ENCODE measurements at regions not wholly inside any gene's neighbourhood (a gene's known extent, or its start where the extent isn't known, plus 50 kb on each side); places are given as distances from the start of the nearest gene placed in this dataset.

GRCh38 chr2:139495851-139496250 lies 715.7 kb upstream of the NXPH2 start:
- no peak overlapping the region for H3K27ac ChIP-seq
- TF ChIP-seq CTCF (conservative IDR thresholded peaks at IDR 0.05) (no peak), ZFX (IDR thresholded peaks at IDR 0.05) (no peak)

GRCh38 chr2:139492131-139492680 lies 712.0 kb upstream of the NXPH2 start:
- TF ChIP-seq CTCF (conservative IDR thresholded peaks at IDR 0.05), result no peak
- no peak for TF ChIP-seq ZFX (IDR thresholded peaks at IDR 0.05)
- H3K27ac ChIP-seq, result no peak overlapping the region

GRCh38 chr2:139480161-139480650 lies 700.0 kb upstream of the NXPH2 start:
- no peak overlapping the region for H3K27ac ChIP-seq
- TF ChIP-seq CTCF (conservative IDR thresholded peaks at IDR 0.05) (no peak), ZFX (IDR thresholded peaks at IDR 0.05) (no peak)

- TF ChIP-seq ZFX (IDR thresholded peaks at IDR 0.05) (no peak), CTCF (conservative IDR thresholded peaks at IDR 0.05) (peak; percentile 50)
- no peak overlapping the region for H3K27ac ChIP-seq
Observed at GRCh38 chr2:139478165-139478914, 698.1 kb upstream of the NXPH2 start.

GRCh38 chr2:139477618-139478017 lies 697.4 kb upstream of the NXPH2 start:
- no peak for TF ChIP-seq ZFX (IDR thresholded peaks at IDR 0.05)
- no peak for TF ChIP-seq CTCF (conservative IDR thresholded peaks at IDR 0.05)
- no peak overlapping the region for H3K27ac ChIP-seq

GRCh38 chr2:139469985-139470384 lies 689.8 kb upstream of the NXPH2 start:
- no peak for TF ChIP-seq ZFX (IDR thresholded peaks at IDR 0.05)
- no peak for TF ChIP-seq CTCF (conservative IDR thresholded peaks at IDR 0.05)
- H3K27ac ChIP-seq, result no peak overlapping the region

GRCh38 chr2:139465789-139466188 lies 685.6 kb upstream of the NXPH2 start:
- no peak overlapping the region for H3K27ac ChIP-seq
- TF ChIP-seq ZFX (IDR thresholded peaks at IDR 0.05) (no peak), CTCF (conservative IDR thresholded peaks at IDR 0.05) (no peak)
